Skeletal muscle satellite cell (primary cell): ENCODE measurements at regions not wholly inside any gene's neighbourhood (a gene's known extent, or its start where the extent isn't known, plus 50 kb on each side); places are given as distances from the start of the nearest gene placed in this dataset.

Experiments used
- H3K27me3 ChIP-seq: 2 replicates; pipeline ENCODE4 v1.7.0; 2013; ENCODE audit warnings: low read length; ENCODE audit not compliant: control insufficient read depth, insufficient read depth
- H3K36me3 ChIP-seq: 2 replicates; pipeline ENCODE4 v1.7.0; 2013; ENCODE audit warnings: mild to moderate bottlenecking, control low read depth, low read length; ENCODE audit not compliant: insufficient read depth
- H3K4me1 ChIP-seq: 2 replicates; pipeline ENCODE4 v1.7.0; 2013; ENCODE audit warnings: low read length; ENCODE audit not compliant: control insufficient read depth, insufficient read depth
- H3K4me2 ChIP-seq: 2 replicates; pipeline ENCODE4 v1.7.0; 2013; ENCODE audit warnings: mild to moderate bottlenecking, low read length
- H3K4me3 ChIP-seq: 2 replicates; pipeline ENCODE4 v1.7.0; 2013; ENCODE audit warnings: low read length
- H3K9ac ChIP-seq: 2 replicates; pipeline ENCODE4 v1.7.0; 2013; ENCODE audit warnings: mild to moderate bottlenecking, low read depth, low read length, moderate library complexity
- H3K9me3 ChIP-seq: replicated peaks from 2 replicates; pipeline ENCODE4 v1.7.0; 2013; ENCODE audit warnings: mild to moderate bottlenecking, control low read depth, low read length

DNA sequence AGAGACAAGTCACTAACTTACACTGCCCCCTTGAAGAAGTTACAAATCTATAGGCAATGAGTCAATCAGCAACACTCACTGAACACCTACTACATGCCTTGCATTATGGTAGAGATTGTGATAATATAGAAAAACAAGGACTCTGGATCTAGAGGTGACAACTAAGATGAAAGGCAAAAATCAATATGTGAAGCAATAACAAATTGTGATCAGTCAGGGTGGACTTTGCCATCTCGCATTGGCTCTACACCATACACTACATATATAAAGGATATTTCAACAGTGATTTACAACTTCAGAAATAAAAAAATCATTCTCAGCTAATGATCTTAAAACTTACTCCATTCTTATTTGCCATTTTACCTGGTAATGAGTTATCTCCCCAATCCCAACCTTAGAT lies 210.7 kb upstream of the CD96 start:
- Histone ChIP-seq H3K9ac (no peak overlapping the region), H3K27me3 (no peaks in the 10 kb centered on the region), H3K4me1 (peaks cover 28% of the 10 kb centered on the region), H3K4me2 (no peak overlapping the region), H3K36me3 (no peaks in the 10 kb centered on the region), H3K4me3 (no peak overlapping the region), H3K9me3 (no peaks in the 10 kb centered on the region)

DNA sequence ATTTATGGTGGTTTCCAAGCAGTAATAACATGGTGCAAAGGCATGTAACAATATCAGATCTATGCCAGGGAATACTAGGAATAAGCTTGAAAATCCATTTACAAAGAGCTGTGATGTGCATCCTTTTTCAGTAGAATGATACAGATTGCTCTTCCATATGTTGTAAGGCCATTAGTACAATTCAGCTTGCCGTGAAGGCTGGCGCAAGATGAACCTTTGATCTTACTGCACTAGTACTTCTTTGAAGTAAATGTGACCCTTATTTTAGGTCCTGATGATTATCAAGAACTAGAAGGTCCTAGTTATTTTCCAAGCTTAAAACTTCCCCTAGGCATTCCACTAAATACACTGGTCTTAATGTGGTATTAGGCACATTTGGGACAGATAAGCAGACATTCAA lies 210.1 kb upstream of the CD96 start:
- no peak overlapping the region for H3K4me3 ChIP-seq
- H3K36me3 ChIP-seq: no peaks in the 10 kb centered on the region
- no peaks in the 10 kb centered on the region for H3K9me3 ChIP-seq
- no peak overlapping the region for H3K4me2 ChIP-seq
- H3K4me1 ChIP-seq: peaks cover 32% of the 10 kb centered on the region
- H3K27me3 ChIP-seq: no peaks in the 10 kb centered on the region
- no peak overlapping the region for H3K9ac ChIP-seq

DNA sequence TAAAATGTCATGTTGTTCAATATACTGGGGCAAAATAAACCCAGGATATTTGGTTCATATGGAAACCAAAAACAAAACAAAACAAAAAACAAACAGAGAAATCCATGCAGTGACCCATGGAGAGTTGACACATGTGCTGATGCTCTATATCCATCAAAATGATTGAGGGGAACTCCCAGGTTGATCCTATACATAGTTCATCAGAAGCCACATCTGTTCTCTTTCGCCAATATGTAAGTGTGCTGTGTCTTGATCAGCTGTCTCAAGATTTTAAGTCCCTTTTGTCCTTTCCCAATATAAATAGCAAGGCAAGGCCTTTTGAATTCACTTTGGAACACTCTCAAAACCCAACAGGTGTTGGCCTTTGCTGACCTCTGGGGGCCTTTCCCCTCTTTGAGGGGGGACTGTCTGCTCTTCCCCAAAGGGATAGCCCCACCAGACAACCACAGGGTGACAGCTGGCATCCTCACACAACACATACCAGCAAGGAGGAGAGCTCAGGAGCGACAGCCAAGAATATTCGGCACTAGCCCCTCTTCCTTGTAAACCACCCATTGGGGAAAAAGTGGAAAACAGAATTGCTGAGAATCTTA lies 209.4 kb upstream of the CD96 start:
- H3K4me3 ChIP-seq: no peak overlapping the region
- H3K4me1 ChIP-seq: peaks cover 32% of the 10 kb centered on the region
- H3K4me2 ChIP-seq: peak overlapping the region; percentile 16
- H3K27me3 ChIP-seq: no peaks in the 10 kb centered on the region
- no peak overlapping the region for H3K9ac ChIP-seq
- no peaks in the 10 kb centered on the region for H3K9me3 ChIP-seq
- H3K36me3 ChIP-seq: no peaks in the 10 kb centered on the region

DNA sequence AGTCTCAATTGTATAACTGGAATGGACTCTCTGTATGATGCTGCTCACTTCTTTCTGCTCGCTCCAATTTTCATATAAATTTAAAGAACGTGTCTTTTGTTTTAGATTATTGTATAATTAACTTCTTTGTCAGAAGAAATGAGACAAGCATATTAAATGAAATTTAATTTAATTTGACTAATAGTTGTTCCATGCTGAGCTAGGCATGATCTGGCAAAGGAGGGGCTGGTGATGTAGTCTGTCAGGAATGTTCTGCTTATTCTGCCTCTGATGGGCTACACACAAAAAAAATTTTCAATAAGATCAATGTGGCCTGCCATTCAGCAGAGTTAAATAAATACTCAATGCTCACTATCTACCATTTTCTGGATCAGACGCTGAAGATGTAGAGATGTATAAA lies 208.4 kb upstream of the CD96 start:
- Histone ChIP-seq H3K4me2 (peak overlapping the region; percentile 19), H3K9ac (no peak overlapping the region), H3K4me1 (peaks cover 32% of the 10 kb centered on the region), H3K4me3 (no peak overlapping the region), H3K9me3 (no peaks in the 10 kb centered on the region), H3K27me3 (no peaks in the 10 kb centered on the region), H3K36me3 (no peaks in the 10 kb centered on the region)

DNA sequence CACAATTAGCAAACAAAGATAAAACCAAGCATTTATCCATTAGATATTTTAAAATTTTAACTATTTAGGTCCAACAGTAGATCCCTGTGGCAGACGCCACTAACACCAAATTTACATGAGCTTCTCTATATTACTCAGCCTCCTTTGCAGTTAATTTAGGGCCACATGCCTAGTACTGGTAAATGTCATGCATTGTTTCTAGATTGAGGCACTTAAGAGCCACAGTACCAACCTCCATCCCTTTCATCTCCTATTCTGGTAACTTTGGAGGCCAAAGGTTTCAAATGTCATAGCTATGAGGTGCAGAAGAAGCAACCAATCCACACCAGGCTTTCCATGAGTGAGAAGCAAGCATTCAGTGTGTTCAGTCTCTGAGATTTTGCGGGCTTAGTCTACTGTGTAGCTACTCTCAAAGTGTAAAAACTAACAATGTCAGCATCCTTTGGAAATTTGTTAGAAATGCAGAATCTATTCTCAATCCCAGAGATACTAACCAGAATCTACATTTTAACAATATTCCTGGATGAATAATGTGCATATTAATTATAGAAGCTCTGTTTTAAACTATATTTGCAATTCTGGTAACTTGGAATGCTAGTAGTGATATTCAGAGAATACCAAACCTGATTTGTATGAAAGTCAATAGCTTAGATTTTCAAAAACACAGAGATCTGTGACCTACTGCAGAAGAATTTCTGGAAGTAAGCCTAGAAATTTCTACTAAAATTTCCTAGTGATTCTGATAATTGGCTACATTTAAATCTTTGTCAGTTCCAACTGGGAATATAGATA lies 206.3 kb upstream of the CD96 start:
- no peaks in the 10 kb centered on the region for H3K36me3 ChIP-seq
- H3K27me3 ChIP-seq: no peaks in the 10 kb centered on the region
- no peak overlapping the region for H3K4me3 ChIP-seq
- peaks cover 32% of the 10 kb centered on the region for H3K4me1 ChIP-seq
- no peak overlapping the region for H3K9ac ChIP-seq
- no peak overlapping the region for H3K4me2 ChIP-seq
- H3K9me3 ChIP-seq: no peaks in the 10 kb centered on the region

DNA sequence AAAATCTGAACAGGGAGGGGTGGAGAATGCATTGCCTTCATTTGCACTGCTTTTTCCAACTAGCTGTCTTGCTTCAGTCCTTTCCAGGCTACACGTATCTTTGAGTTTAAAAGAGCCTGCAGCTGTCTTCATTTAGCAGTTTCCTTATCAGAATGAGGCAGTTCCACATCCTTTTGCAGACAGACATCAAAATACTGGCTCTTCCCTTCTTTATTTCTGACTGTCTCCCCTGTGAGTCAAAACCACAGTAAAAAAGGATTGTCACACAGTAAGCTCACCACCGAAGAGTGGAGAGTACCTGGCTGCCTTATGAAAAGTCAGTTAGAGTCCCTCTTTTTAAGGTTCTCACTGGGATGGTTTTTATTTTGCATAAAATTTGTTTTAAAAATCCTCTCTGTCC lies 205.5 kb upstream of the CD96 start:
- H3K4me1 ChIP-seq: peaks cover 32% of the 10 kb centered on the region
- H3K9me3 ChIP-seq: no peaks in the 10 kb centered on the region
- no peak overlapping the region for H3K9ac ChIP-seq
- H3K27me3 ChIP-seq: no peaks in the 10 kb centered on the region
- H3K4me3 ChIP-seq: no peak overlapping the region
- no peak overlapping the region for H3K4me2 ChIP-seq
- H3K36me3 ChIP-seq: no peaks in the 10 kb centered on the region

DNA sequence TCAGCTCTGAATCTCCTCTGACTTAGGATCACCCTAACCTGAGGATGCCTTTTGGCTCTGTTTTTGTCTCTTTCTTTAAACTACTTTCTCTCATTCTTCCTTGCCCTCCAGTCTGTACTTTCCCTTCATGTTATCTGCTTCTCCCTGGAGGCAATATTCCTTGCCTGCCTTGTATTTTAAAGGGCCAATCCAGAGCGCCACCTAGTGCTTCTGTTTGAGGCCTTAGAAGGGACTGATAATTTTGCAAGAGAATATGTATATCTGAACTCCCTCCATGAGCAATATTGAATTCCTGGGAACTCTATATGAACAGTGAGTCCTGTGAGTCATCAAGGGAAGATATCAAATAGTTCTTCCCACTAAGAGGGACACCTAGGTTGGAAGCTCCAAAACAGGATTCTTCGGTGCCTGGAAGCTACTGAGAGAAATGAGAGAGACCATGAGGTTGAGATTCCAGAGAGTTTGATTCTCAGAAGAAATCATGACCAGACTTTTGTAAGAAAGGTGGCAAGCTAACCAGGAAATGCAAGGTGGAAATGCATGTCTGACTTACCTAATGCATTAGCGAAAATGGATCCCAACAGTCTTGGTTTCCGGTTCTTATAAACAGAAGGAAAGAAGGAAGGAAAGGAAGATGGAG lies 203.8 kb upstream of the CD96 start:
- no peak overlapping the region for H3K4me2 ChIP-seq
- no peaks in the 10 kb centered on the region for H3K36me3 ChIP-seq
- no peaks in the 10 kb centered on the region for H3K27me3 ChIP-seq
- H3K9ac ChIP-seq: no peak overlapping the region
- no peaks in the 10 kb centered on the region for H3K9me3 ChIP-seq
- H3K4me3 ChIP-seq: no peak overlapping the region
- H3K4me1 ChIP-seq: peaks cover 24% of the 10 kb centered on the region

DNA sequence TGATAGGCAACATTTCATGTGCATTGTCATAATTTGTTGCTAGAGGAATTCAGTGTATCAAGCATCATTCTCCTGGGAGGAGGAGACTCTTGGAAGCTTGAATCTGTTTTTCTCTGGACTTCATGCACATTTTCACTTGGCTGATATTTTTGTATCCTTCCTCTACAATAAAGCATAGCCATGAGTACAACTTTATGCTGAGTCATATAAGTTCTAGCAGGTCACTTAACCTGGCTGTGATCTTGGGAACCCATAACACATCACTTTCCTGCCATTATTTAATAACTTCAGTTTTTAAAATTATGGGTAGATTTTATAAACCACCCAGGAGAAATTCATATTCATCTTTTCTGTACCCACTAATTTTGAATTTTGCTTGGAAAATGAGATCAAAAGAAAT lies 203.0 kb upstream of the CD96 start:
- Histone ChIP-seq H3K4me3 (no peak overlapping the region), H3K9ac (no peak overlapping the region), H3K4me2 (no peak overlapping the region), H3K36me3 (no peaks in the 10 kb centered on the region), H3K9me3 (no peaks in the 10 kb centered on the region), H3K27me3 (no peaks in the 10 kb centered on the region), H3K4me1 (peaks cover 15% of the 10 kb centered on the region)

DNA sequence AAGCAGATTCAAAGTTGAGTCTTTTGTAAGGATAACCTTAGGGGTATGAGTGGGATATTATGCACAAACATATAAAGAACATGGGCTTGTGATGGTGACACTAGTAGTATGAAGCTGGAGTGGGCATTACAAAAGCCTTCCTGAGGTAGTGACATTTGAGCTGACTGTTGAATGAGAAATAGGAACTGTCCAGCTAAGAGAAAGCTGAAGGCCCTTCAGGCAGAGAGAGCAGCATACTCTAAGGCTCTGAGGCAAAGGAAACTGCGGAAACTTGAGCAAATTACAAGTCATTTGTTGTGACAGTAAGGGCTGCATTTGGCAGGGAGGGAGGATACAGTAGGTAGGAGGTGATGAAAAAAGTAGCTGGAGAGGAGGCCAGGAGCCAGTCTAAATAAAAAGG lies 190.7 kb upstream of the CD96 start:
- Histone ChIP-seq H3K4me1 (no peaks in the 10 kb centered on the region), H3K9me3 (no peaks in the 10 kb centered on the region), H3K9ac (no peak overlapping the region), H3K27me3 (no peaks in the 10 kb centered on the region), H3K4me3 (no peak overlapping the region), H3K4me2 (no peak overlapping the region), H3K36me3 (no peaks in the 10 kb centered on the region)

DNA sequence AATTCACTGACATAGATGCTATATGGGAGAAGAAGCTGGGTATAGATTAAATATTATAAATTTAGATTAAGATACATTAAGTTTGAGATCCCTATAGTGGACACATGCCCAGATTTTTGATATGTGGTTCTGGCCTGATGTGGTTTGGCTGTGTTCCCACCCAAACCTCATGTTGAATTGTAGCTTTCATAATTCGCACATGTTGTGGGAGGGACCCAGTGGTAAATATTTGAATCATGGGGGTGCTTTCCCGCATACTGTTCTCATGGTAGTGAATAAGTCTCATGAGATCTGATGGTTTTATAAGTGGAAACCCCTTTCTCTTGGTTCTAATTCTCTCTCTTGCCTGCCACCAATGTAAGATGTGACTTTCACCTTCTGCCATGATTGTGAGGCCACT lies 189.4 kb upstream of the CD96 start:
- no peaks in the 10 kb centered on the region for H3K9me3 ChIP-seq
- no peaks in the 10 kb centered on the region for H3K4me1 ChIP-seq
- H3K9ac ChIP-seq: no peak overlapping the region
- no peaks in the 10 kb centered on the region for H3K27me3 ChIP-seq
- no peaks in the 10 kb centered on the region for H3K36me3 ChIP-seq
- H3K4me2 ChIP-seq: no peak overlapping the region
- no peak overlapping the region for H3K4me3 ChIP-seq

DNA sequence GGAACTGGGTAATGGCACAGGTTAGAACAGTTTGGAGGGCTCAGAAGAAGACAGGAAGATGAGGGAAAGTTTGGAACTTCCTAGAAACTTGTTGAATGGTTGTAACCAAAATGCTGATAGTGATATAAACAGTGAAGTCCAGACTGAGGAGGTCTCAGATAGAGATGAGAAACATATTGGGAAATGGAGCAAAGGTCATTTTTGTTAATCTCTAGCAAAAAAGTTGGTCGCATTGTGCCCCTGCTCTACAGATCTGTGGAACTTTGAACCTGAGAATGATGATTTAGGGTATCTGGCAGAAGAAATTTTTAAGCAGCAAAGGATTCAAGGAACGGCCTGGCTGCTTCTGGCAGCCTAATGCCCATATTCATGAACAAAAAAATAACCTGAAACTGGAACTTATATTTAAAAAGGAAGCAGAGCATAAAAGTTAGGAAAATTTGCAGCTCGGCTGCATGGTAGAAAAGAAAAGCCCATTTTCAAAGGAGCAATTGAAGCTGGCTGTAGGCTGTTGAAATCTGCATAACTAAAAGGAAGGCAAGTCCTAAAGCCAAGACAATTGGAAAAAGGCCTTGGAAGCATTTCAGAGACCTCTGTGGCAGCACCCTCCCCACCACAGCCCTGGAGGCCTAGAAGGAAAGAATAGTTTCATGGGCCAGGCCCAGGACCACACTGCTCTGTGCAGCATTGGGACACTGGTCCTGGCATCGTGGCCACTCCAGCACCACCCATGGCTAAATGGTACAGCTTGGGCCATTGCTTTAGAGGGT lies 182.6 kb upstream of the CD96 start:
- Histone ChIP-seq H3K4me1 (no peaks in the 10 kb centered on the region), H3K36me3 (no peaks in the 10 kb centered on the region), H3K9ac (no peak overlapping the region), H3K4me2 (no peak overlapping the region), H3K9me3 (no peaks in the 10 kb centered on the region), H3K27me3 (peaks cover 2% of the 10 kb centered on the region), H3K4me3 (no peak overlapping the region)
